GM19395 (cell line): ENCODE measurements at regions not wholly inside any gene's neighbourhood (a gene's known extent, or its start where the extent isn't known, plus 50 kb on each side); places are given as distances from the start of the nearest gene placed in this dataset.
"Not testable (repeated sequence)": the region's sequence is repeated elsewhere in the genome, so short reads cannot be mapped to it uniquely, and the experiment has no call there.

Source experiments
- ATAC-seq: cut with Tn5 transposase; IDR thresholded peaks from one replicate; pipeline ENCODE4 v1.9.1; 2021; ENCODE audit warnings: mild to moderate bottlenecking, moderate library complexity; ENCODE audit not compliant: unreplicated experiment

DNA sequence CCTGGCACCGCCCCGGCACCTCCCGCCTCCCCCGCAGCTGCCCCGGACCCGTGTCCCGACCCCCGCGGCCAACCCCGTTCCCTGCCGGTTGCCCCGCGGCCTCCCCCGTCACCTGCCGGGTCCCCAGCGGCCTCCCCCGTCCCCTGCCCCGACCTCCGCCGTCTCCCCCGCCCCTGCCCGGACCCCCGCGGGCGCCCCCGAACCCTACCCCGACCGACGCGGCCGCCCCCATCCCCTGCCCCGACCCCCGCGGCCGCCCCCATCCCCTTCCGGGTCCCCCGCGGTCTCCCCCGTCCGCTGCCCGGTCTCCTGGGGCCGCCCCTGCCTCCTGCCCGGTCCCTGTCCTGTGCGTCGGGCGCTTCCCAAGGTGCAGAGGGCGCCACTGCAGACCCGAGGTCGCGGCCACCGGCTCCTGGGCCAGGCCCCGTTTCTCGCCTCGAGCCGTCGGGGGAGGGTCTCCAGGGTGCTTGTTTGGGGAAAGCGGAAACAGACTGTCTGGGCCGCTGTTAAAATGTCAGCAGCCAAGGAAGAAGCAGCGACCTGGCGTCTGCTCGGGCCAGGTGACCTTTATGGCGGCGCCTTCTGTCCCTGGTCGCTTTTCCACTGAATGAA lies 51.6 kb upstream of the APOD start:
- ATAC-seq: not testable (repeated sequence)

DNA sequence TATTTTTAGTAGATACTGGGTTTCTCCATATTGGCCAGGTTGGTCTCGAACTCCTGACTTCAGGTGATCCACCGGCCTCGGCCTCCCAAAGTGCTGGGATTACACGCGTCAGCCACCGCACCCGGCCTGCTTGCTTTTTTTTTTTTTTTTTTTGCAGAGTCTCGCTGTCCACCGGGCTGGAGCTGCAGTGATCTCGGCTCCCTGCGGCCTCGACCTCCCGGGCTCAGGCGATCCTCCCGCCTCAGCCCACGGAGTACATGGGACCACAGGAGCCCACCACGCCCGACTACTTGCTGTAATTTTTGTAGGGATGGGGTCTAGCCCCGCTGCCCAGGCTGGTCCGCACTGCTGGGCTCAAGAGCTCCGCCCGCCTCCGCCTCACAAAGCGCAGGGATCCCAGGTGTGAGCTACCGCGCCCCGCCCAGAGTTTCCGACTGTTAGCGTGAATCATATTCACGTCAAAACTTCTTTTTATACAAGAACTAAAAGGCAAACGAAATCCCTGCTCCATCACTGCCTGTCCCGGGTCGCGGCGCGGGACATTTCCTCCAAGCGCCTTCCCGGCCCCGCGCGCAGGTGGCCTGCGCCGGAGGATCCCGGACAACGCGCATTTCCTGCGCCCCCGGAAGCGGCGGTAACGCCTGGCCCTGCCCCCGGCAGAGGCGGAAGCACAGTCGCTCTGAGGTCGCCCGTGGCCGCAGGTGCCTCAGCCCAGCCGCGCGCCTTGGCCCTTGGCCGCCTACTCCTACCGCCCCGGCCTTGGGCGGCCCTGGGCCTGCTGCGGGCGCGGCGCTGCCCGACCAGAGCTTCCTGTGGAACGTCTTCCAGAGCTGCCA lies 50.9 kb upstream of the APOD start:
- peak; percentile 93 for ATAC-seq
